Brain microvascular endothelial cell (primary cell): ENCODE measurements at regions not wholly inside any gene's neighbourhood (a gene's known extent, or its start where the extent isn't known, plus 50 kb on each side); places are given as distances from the start of the nearest gene placed in this dataset.

Source experiments
- DNase-seq: peaks from one replicate; pipeline ENCODE4 v3.0.0-alpha.2; 2020
- H3K27ac ChIP-seq: fragments of 250-450 bp; sonication (Bioruptor Pico); 2 replicates; pipeline ENCODE4 v1.5.1; 2020; ENCODE audit warnings: mild to moderate bottlenecking, moderate library complexity
- H3K27me3 ChIP-seq: fragments of 250-450 bp; sonication (Bioruptor Pico); replicated peaks from 2 replicates; pipeline ENCODE4 v1.5.1; 2020; ENCODE audit warnings: mild to moderate bottlenecking
- H3K36me3 ChIP-seq: fragments of 250-450 bp; sonication (Bioruptor Pico); replicated peaks from 2 replicates; pipeline ENCODE4 v1.5.1; 2020; ENCODE audit warnings: mild to moderate bottlenecking
- H3K4me3 ChIP-seq: 2 replicates; pipeline ENCODE4 v1.5.1; 2011; ENCODE audit warnings: low read depth, mild to moderate bottlenecking, control low read depth, low read length, moderate library complexity
- in situ Hi-C: cut with HindIII; loops from 2 replicates; pipeline ENCODE4 v1.10.0; 2017; ENCODE audit warnings: low sequenced_read_pairs, low pct_ligation_motif_present
- TF ChIP-seq, protein P1 (sequence below): IDR thresholded peaks from 2 replicates; pipeline ENCODE4 v1.5.1; 2011; ENCODE audit warnings: low read depth, mild to moderate bottlenecking, moderate library complexity, low read length, control low read depth, inconsistent platforms; ENCODE audit errors: missing control alignments

DNA sequence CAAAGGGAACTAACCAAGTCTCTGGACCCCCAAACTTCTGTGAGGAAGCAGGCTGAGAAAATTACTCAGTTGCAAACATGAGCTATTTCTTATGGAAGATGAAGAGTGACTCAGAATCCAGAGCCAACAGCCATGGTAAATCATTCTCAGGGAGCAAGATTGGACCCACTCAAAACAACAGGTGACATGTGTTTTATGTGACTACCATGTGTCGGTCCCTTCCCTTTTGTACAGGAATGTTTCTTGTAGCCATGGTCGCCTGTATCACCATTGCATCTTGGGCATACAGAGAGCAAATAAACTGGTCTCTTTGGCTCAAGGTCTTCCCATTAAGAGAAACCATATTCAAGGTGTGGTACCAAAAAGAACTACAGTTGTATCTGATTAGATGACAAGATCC is 75.4 kb upstream of the COCH start:
- no peaks in the 10 kb centered on the region for H3K27me3 ChIP-seq
- TF ChIP-seq, protein P1, sequence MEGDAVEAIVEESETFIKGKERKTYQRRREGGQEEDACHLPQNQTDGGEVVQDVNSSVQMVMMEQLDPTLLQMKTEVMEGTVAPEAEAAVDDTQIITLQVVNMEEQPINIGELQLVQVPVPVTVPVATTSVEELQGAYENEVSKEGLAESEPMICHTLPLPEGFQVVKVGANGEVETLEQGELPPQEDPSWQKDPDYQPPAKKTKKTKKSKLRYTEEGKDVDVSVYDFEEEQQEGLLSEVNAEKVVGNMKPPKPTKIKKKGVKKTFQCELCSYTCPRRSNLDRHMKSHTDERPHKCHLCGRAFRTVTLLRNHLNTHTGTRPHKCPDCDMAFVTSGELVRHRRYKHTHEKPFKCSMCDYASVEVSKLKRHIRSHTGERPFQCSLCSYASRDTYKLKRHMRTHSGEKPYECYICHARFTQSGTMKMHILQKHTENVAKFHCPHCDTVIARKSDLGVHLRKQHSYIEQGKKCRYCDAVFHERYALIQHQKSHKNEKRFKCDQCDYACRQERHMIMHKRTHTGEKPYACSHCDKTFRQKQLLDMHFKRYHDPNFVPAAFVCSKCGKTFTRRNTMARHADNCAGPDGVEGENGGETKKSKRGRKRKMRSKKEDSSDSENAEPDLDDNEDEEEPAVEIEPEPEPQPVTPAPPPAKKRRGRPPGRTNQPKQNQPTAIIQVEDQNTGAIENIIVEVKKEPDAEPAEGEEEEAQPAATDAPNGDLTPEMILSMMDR, result no peak
- no peaks in the 10 kb centered on the region for H3K36me3 ChIP-seq
- no peak overlapping the region for H3K27ac ChIP-seq
- DNase-seq, result no peak
- no peak overlapping the region for H3K4me3 ChIP-seq
- in situ Hi-C loops, result no loop called here

DNA sequence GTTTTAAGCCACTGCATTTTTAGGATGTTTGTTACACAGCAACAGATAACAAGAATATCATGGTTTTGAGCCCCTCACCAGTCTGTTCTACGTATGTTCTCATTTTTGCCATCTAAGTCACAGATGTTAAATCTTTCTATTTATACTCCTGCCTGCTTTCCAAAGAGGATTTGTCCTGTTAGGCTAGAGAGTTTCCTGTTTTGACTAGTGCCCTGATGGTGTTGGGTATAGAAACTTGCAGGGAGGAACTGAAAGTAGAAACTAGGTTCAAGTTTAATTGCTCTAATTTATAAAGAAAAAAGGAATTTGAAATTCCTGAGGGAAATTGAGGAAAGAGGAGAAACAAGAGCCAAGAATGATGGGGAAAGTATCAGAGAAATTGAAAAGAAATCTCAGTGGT is 74.4 kb upstream of the COCH start:
- TF ChIP-seq, protein P1, result no peak
- no peak for DNase-seq
- H3K36me3 ChIP-seq, result no peaks in the 10 kb centered on the region
- H3K27ac ChIP-seq, result no peak overlapping the region
- H3K27me3 ChIP-seq, result no peaks in the 10 kb centered on the region
- no peak overlapping the region for H3K4me3 ChIP-seq
- in situ Hi-C loops, result no loop called here

DNA sequence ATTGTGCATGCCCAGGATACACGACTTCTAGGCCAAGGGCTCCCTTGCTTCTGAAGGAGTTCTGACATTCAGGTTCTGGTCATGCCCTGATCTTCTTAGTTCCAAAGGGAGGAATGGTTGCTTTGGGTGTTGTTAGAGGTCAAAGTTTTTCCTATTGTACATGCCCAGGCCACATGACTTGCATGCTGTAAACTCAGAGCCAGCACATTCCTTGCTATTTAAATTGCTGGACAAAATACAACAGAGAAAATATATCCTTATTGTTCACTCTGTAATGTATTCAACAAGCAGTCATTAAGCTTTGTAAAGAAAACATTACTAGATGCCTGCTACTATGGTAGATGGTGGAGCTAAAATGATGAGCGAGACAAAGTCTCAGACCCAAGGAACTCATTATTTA is 71.2 kb upstream of the COCH start:
- H3K4me3 ChIP-seq, result no peak overlapping the region
- H3K27me3 ChIP-seq, result no peaks in the 10 kb centered on the region
- TF ChIP-seq, protein P1, result no peak
- in situ Hi-C loops, result no loop called here
- no peak overlapping the region for H3K27ac ChIP-seq
- DNase-seq, result no peak
- H3K36me3 ChIP-seq, result no peaks in the 10 kb centered on the region

DNA sequence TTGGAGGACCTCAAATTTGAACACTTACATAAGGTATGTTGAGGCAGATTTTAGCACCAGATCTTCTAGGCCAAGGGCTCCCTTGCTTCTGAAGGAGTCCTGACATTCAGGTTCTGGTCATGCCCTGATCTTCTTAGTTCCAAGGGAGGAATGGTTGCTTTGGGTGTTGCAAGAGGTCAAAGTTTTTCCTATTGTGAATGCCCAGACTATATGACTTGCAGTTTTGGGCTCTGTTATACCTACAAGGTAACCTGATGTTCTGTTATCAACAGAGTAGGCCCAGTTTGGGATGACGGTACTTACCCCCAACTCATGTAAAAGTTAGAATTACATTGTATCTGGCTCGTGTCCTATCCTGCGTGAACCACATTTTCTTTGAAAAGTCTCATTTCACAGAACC is 69.1 kb upstream of the COCH start:
- H3K36me3 ChIP-seq, result no peaks in the 10 kb centered on the region
- no peaks in the 10 kb centered on the region for H3K27me3 ChIP-seq
- H3K27ac ChIP-seq, result no peak overlapping the region
- no peak overlapping the region for H3K4me3 ChIP-seq
- in situ Hi-C loops, result no loop called here
- TF ChIP-seq, protein P1, result no peak
- no peak for DNase-seq

DNA sequence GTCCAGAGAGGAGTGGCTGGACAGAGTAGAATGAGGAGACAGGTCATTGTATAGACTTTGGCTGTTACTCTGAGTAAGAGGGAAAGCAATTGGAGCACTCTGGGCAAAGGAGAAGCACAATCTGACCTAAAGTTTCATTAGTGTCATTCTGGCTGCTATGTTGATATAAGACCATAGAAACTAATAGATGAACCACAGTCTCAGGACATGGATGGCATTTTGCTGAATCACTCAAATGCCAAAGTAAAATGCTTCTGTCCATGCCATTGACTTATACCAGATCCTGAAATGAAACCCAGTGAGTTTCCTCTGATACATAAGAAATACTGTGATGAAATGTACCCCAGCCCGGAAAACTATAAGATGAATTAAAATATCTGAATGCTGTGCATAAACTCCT is 65.8 kb upstream of the COCH start:
- Histone ChIP-seq H3K27me3 (no peaks in the 10 kb centered on the region), H3K36me3 (no peaks in the 10 kb centered on the region), H3K27ac (no peak overlapping the region), H3K4me3 (no peak overlapping the region)
- in situ Hi-C loops, result no loop called here
- TF ChIP-seq, protein P1, result no peak
- DNase-seq, result peak; percentile 7

DNA sequence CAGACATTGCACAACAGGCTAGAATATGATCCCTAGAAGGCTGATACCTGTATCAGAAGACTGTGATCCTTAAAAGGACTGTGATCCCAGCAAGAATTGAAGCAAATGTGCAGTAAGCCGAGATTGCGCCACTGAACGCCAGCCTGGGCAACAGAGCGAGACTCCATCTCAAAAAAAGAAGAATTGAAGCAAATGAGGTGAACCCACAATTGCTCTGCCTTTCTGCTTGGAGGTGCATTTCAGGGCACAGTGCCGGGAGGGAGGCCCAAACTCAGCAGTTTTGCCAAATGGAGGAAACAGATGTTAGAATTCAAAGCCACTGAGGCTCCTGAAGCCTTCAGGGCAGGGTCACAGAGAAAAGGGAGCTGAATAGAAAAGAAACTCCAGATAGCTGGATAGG is 61.1 kb upstream of the COCH start:
- Histone ChIP-seq H3K36me3 (no peaks in the 10 kb centered on the region), H3K27me3 (no peaks in the 10 kb centered on the region), H3K27ac (no peak overlapping the region), H3K4me3 (no peak overlapping the region)
- in situ Hi-C loops, result no loop called here
- TF ChIP-seq, protein P1, result no peak
- no peak for DNase-seq
